Keratinocyte (primary cell): ENCODE measurements at regions not wholly inside any gene's neighbourhood (a gene's known extent, or its start where the extent isn't known, plus 50 kb on each side); places are given as distances from the start of the nearest gene placed in this dataset.

ENCODE experiments used
- DNase-seq: peaks from one replicate; pipeline ENCODE4 v3.0.0-alpha.2; 2011; ENCODE audit warnings: low read depth, missing footprints, low spot score
- FAIRE-seq: peaks from 2 replicates; lab custom pipeline; 2011; peaks lifted over from hg19 to GRCh38; lab: Jason Lieb, UNC
- H2AFZ ChIP-seq: 2 replicates; pipeline ENCODE4 v1.6.0; 2012; ENCODE audit warnings: low read length, control low read depth, inconsistent platforms; ENCODE audit not compliant: control insufficient read depth
- H3K27ac ChIP-seq: 2 replicates; pipeline ENCODE4 v1.5.1; 2011; ENCODE audit warnings: low read length; ENCODE audit not compliant: control insufficient read depth, insufficient read depth
- H3K27me3 ChIP-seq: 3 replicates; pipeline ENCODE4 v1.6.0; 2011; ENCODE audit warnings: low read length; ENCODE audit not compliant: control insufficient read depth, insufficient read depth; ENCODE audit errors: extremely low read depth
- H3K36me3 ChIP-seq, 2 experiments: 2 replicates in 1 of 2; 3 replicates in 1 of 2; pipeline ENCODE4 v1.5.1; 2011; ENCODE audit warnings: low read length in 2 of 2, mild to moderate bottlenecking in 1 of 2; ENCODE audit not compliant: control insufficient read depth in 2 of 2, insufficient read depth in 2 of 2; ENCODE audit errors: extremely low read depth in 1 of 2
- H3K4me1 ChIP-seq: 3 replicates; pipeline ENCODE4 v1.5.1; 2011; ENCODE audit warnings: low read length; ENCODE audit not compliant: control insufficient read depth, insufficient read depth; ENCODE audit errors: extremely low read depth
- H3K4me2 ChIP-seq: 3 replicates; pipeline ENCODE4 v1.6.0; 2011; ENCODE audit warnings: low read depth, low read length; ENCODE audit not compliant: control insufficient read depth, insufficient read depth; ENCODE audit errors: extremely low read depth
- H3K4me3 ChIP-seq, 3 experiments: fragments of 200-600 bp in 1 of 3; sonication (generic) in 1 of 3; 2 replicates in 2 of 3; 3 replicates in 1 of 3; pipeline ENCODE4 v1.5.1; 2011 to 2016; ENCODE audit warnings: low read length in 3 of 3, mild to moderate bottlenecking in 3 of 3, control low read depth in 2 of 3, inconsistent platforms in 1 of 3, low read depth in 1 of 3, mixed read lengths in 1 of 3, mixed run types in 1 of 3, moderate library complexity in 1 of 3; ENCODE audit not compliant: control insufficient read depth in 2 of 3, insufficient read depth in 2 of 3; ENCODE audit errors: extremely low read depth in 1 of 3
- H3K79me2 ChIP-seq: 2 replicates; pipeline ENCODE4 v1.6.0; 2012; ENCODE audit warnings: low read length; ENCODE audit not compliant: control insufficient read depth, insufficient read depth
- H3K9ac ChIP-seq: 3 replicates; pipeline ENCODE4 v1.6.0; 2011; ENCODE audit warnings: low read length; ENCODE audit not compliant: control insufficient read depth, insufficient read depth; ENCODE audit errors: extremely low read depth
- H3K9me1 ChIP-seq: 3 replicates; pipeline ENCODE4 v1.6.0; 2011; ENCODE audit warnings: low read length; ENCODE audit not compliant: control insufficient read depth, insufficient read depth; ENCODE audit errors: extremely low read depth
- H3K9me3 ChIP-seq: 2 replicates; pipeline ENCODE4 v1.5.1; 2012; ENCODE audit warnings: low read depth, low read length; ENCODE audit not compliant: control insufficient read depth
- H4K20me1 ChIP-seq: 3 replicates; pipeline ENCODE4 v1.6.0; 2011; ENCODE audit warnings: low read length; ENCODE audit not compliant: control insufficient read depth, insufficient read depth; ENCODE audit errors: extremely low read depth
- CTCF ChIP-seq, 3 experiments: IDR thresholded peaks in 1 of 3; conservative IDR thresholded peaks in 1 of 3; optimal IDR thresholded peaks in 1 of 3; 2 replicates in 2 of 3; 3 replicates in 1 of 3; pipeline versions ENCODE3 to v1.5.1; 2011; ENCODE audit warnings: low read length in 3 of 3, mild to moderate bottlenecking in 3 of 3, moderate library complexity in 2 of 3, control low read depth in 1 of 3, inconsistent platforms in 1 of 3; ENCODE audit not compliant: insufficient read depth in 2 of 3; ENCODE audit errors: extremely low read depth in 1 of 3
- EZH2 ChIP-seq: IDR thresholded peaks from one replicate; pipeline ENCODE4 v1.6.1; 2012; ENCODE audit warnings: inconsistent platforms, mild to moderate bottlenecking, low read length, moderate library complexity
- dilution Hi-C: fragments of 300-500 bp; cut with MboI; formaldehyde crosslinking; loops from one replicate; pipeline ENCODE4 v1.7.0; 2020; ENCODE audit warnings: low sequenced_read_pairs; ENCODE audit not compliant: extremely low pct_ligation_motif_present

GRCh38 chr12:124442772-124443445 lies 124.5 kb downstream of the NCOR2 start:
- dilution Hi-C loops: no loop called here
- H3K36me3 ChIP-seq: peaks cover 26 to 28% of the 10 kb centered on the region in 2 experiments
- H4K20me1 ChIP-seq: peaks cover 6% of the 10 kb centered on the region
- no peaks in the 10 kb centered on the region for H3K27me3 ChIP-seq
- peaks cover 7% of the 10 kb centered on the region for H3K4me1 ChIP-seq
- no peaks in the 10 kb centered on the region for H3K9me1 ChIP-seq
- no peak overlapping the region for H3K9ac ChIP-seq
- no peak overlapping the region for H3K4me2 ChIP-seq
- no peak overlapping the region for H3K27ac ChIP-seq
- no peak for TF ChIP-seq EZH2
- TF ChIP-seq CTCF (optimal IDR thresholded peaks at IDR 0.05 in 1 of 3, IDR thresholded peaks at IDR 0.05 in 1 of 3, conservative IDR thresholded peaks at IDR 0.05 in 1 of 3; ENCODE audit: extremely low read depth in 1 of 3, insufficient read depth in 2 of 3, low read length in 3 of 3): no peak
- FAIRE-seq: no peak
- DNase-seq: no peak
- no peak overlapping the region for H3K4me3 ChIP-seq
- H2AFZ ChIP-seq: no peak overlapping the region
- no peaks in the 10 kb centered on the region for H3K79me2 ChIP-seq
- H3K9me3 ChIP-seq: no peaks in the 10 kb centered on the region

- Histone ChIP-seq H3K4me2 (no peak overlapping the region), H3K36me3 (peaks cover 25 to 26% of the 10 kb centered on the region in 2 experiments)
- TF ChIP-seq EZH2 (no peak), CTCF (optimal IDR thresholded peaks at IDR 0.05 in 1 of 3, IDR thresholded peaks at IDR 0.05 in 1 of 3, conservative IDR thresholded peaks at IDR 0.05 in 1 of 3; ENCODE audit: extremely low read depth in 1 of 3, insufficient read depth in 2 of 3, low read length in 3 of 3) (no peak)
These were observed 125.1 kb downstream of the NCOR2 start for GRCh38 chr12:124442281-124442680.

More at GRCh38 chr12:124442281-124442680, 125.1 kb downstream of the NCOR2 start:
- no peak for FAIRE-seq
- Histone ChIP-seq H2AFZ (no peak overlapping the region), H3K9ac (no peak overlapping the region), H3K9me3 (no peaks in the 10 kb centered on the region), H3K27ac (no peak overlapping the region), H3K4me3 (no peak overlapping the region), H3K9me1 (no peaks in the 10 kb centered on the region), H3K27me3 (no peaks in the 10 kb centered on the region), H3K79me2 (no peaks in the 10 kb centered on the region), H3K4me1 (peaks cover 7% of the 10 kb centered on the region), H4K20me1 (peaks cover 6% of the 10 kb centered on the region)
- dilution Hi-C loops: no loop called here
- DNase-seq: no peak
